ENCODE measurements at regions not wholly inside any gene's neighbourhood (a gene's known extent, or its start where the extent isn't known, plus 50 kb on each side); places are given as distances from the start of the nearest gene placed in this dataset.

- no peak for DNase-seq
Measured at GRCh38 chr10:62919776-62920175, 103.6 kb upstream of the EGR2 start.

- no peak for DNase-seq
Measured at GRCh38 chr10:62917475-62918238, 101.5 kb upstream of the EGR2 start.

GRCh38 chr10:62916141-62916603 is 100.0 kb upstream of the EGR2 start:
- DNase-seq: no peak

- no peak for DNase-seq
Measured at GRCh38 chr10:62915158-62915557, 99.0 kb upstream of the EGR2 start.

GRCh38 chr10:62912086-62912485 is 95.9 kb upstream of the EGR2 start:
- no peak for DNase-seq

GRCh38 chr10:62911210-62911963 is 95.2 kb upstream of the EGR2 start:
- no peak for DNase-seq

GRCh38 chr10:62907470-62908212 is 91.5 kb upstream of the EGR2 start:
- no peak for DNase-seq

- DNase-seq: no peak
Measured at GRCh38 chr10:62904281-62904875, 88.2 kb upstream of the EGR2 start.

GRCh38 chr10:62903828-62904227 is 87.7 kb upstream of the EGR2 start:
- no peak for DNase-seq

- DNase-seq: no peak
Measured at GRCh38 chr10:62900829-62901571, 84.8 kb upstream of the EGR2 start.

- no peak for DNase-seq
Measured at GRCh38 chr10:62899311-62899710, 83.1 kb upstream of the EGR2 start.

- DNase-seq: no peak
Measured at GRCh38 chr10:62895063-62895462, 78.9 kb upstream of the EGR2 start.

- no peak for DNase-seq
Measured at GRCh38 chr10:62894156-62894555, 78.0 kb upstream of the EGR2 start.

- DNase-seq: no peak
Measured at GRCh38 chr10:62893036-62893435, 76.9 kb upstream of the EGR2 start.

GRCh38 chr10:62890395-62890794 is 74.2 kb upstream of the EGR2 start:
- DNase-seq: no peak

GRCh38 chr10:62887642-62888041 is 71.5 kb upstream of the EGR2 start:
- no peak for DNase-seq

- DNase-seq: no peak
Measured at GRCh38 chr10:62885684-62886461, 69.7 kb upstream of the EGR2 start.

GRCh38 chr10:62880162-62880561 is 64.0 kb upstream of the EGR2 start:
- DNase-seq: no peak

- DNase-seq: no peak
Measured at GRCh38 chr10:62873866-62874265, 57.7 kb upstream of the EGR2 start.

- DNase-seq: no peak
Measured at GRCh38 chr10:62870866-62871265, 54.7 kb upstream of the EGR2 start.

- DNase-seq: no peak
Measured at GRCh38 chr10:62869958-62870357, 53.8 kb upstream of the EGR2 start.

- DNase-seq: no peak
Measured at GRCh38 chr10:62866941-62867340, 50.8 kb upstream of the EGR2 start.

Data from NCI-H2171 treated with DMSO at 0.1 percent for 48 hours (cell line).